ENCODE measurements at regions not wholly inside any gene's neighbourhood (a gene's known extent, or its start where the extent isn't known, plus 50 kb on each side); places are given as distances from the start of the nearest gene placed in this dataset.
A peak's percentile ranks its signal among the peaks of the same experiment; 100 is the strongest.

GRCh38 chr7:67762516-67762915 lies 765.9 kb downstream of the TYW1 start:
- Histone ChIP-seq H3K4me1 (replicated peaks in 1 of 2) (peaks cover 21 to 28% of the 10 kb centered on the region in 2 donors), H3K4me3 (no peak overlapping the region), H3K27ac (no peak overlapping the region)
- no peak for ATAC-seq (replicated peaks in 6 of 8)
- in situ Hi-C loops (cut with MboI; ENCODE audit: low pct_unique_long_range_greater_than_20kb in 2 of 9, low sequenced_read_pairs in 9 of 9, unreplicated experiment in 9 of 9): no loop called here
- WGBS, 10 experiments: 0 to 100% (median 87%) methylated on average over 2 to 4 of the region's 4 CpGs; no CpG with 5 or more reads in 1 of the 10 experiments

GRCh38 chr7:67764289-67764688 lies 767.7 kb downstream of the TYW1 start:
- 0 to 11% (median 4%) methylated on average over 1 to 4 of the region's 4 CpGs; no CpG with 5 or more reads in 2 of the 10 experiments for WGBS, 10 experiments
- Histone ChIP-seq H3K4me1 (replicated peaks in 1 of 2) (peaks cover 11 to 20% of the 10 kb centered on the region in 2 donors), H3K27ac (peak overlapping the region in 1 of 2 donors; percentile 45), H3K4me3 (no peak overlapping the region)
- peak in 4 of 8 experiments; percentile 36 to 70 (median 54) for ATAC-seq (replicated peaks in 6 of 8)
- in situ Hi-C loops (cut with MboI; ENCODE audit: low pct_unique_long_range_greater_than_20kb in 2 of 9, low sequenced_read_pairs in 9 of 9, unreplicated experiment in 9 of 9): no loop called here

DNA sequence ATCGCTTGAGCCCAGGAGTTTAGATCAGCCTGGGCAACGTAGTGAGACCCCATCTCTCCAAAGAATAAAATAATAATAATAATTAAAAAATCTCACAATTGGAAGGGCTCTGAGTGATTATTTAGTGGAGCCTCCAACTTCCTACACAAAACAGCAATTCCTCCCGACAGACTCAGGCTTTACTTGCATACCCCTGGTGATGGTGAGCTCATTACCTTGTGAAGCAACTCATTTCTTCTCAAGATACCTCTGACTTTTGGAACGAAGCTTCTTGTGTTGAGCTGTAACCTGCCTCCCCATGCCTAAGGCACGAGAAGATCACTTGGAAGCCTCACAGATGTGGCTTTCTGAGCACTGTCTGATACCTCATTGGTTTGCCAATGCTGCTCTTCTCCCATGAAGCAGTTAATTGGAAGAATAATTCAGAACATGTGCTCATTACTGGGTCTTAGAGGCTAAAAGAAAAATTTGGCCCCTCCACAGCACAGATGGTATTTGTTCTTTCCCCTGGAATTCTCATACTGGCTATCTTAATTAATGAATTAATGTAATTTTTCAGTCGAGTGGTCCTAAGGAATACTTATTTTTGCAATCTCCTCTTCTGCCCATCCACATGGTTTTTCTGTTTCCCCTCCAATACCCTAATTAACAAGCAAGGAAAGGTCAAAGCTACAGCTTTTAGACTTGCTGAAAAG lies 769.0 kb downstream of the TYW1 start:
- Histone ChIP-seq H3K4me1 (replicated peaks in 1 of 2) (peaks cover 11 to 20% of the 10 kb centered on the region in 2 donors), H3K4me3 (no peak overlapping the region), H3K27ac (no peak overlapping the region)
- in situ Hi-C loops (cut with MboI; ENCODE audit: low pct_unique_long_range_greater_than_20kb in 2 of 9, low sequenced_read_pairs in 9 of 9, unreplicated experiment in 9 of 9): no loop called here
- ATAC-seq (replicated peaks in 6 of 8): no peak
- WGBS, 10 experiments: 17 to 100% (median 79%) methylated on average over 1 to 5 of the region's 6 CpGs; no CpG with 5 or more reads in 2 of the 10 experiments

DNA sequence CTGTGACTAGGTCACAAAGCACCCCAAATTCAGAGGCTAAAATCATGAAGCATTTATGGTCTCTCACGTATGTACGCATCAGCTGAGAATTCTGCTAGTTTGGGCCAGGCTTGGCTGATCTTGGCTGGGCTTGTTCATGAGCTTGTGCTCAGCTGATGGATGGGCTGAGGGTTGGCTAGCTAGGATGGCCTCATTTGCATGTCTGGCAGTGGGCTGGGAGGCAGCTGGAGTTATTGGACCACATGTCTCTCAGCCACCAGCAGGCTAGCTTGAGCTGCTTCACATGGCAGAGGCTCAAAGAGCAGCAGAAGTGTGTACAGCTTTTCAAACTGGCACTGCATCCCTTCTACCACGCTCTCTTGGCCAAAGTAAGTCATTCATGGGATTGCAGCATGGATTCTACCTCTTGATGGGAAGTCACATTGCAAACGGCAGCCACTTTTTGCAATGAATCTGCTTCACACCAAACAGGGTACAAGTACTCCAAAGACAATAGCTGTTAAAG lies 770.3 kb downstream of the TYW1 start:
- 29 to 100% (median 94%) methylated on average over 1 to 3 of the region's 4 CpGs; no CpG with 5 or more reads in 2 of the 10 experiments for WGBS, 10 experiments
- Histone ChIP-seq H3K4me3 (no peak overlapping the region), H3K4me1 (replicated peaks in 1 of 2) (peaks cover 14 to 26% of the 10 kb centered on the region in 2 donors), H3K27ac (no peak overlapping the region)
- peak in 1 of 8 experiments; percentile 76 for ATAC-seq (replicated peaks in 6 of 8)
- in situ Hi-C loops (cut with MboI; ENCODE audit: low pct_unique_long_range_greater_than_20kb in 2 of 9, low sequenced_read_pairs in 9 of 9, unreplicated experiment in 9 of 9): no loop called here

DNA sequence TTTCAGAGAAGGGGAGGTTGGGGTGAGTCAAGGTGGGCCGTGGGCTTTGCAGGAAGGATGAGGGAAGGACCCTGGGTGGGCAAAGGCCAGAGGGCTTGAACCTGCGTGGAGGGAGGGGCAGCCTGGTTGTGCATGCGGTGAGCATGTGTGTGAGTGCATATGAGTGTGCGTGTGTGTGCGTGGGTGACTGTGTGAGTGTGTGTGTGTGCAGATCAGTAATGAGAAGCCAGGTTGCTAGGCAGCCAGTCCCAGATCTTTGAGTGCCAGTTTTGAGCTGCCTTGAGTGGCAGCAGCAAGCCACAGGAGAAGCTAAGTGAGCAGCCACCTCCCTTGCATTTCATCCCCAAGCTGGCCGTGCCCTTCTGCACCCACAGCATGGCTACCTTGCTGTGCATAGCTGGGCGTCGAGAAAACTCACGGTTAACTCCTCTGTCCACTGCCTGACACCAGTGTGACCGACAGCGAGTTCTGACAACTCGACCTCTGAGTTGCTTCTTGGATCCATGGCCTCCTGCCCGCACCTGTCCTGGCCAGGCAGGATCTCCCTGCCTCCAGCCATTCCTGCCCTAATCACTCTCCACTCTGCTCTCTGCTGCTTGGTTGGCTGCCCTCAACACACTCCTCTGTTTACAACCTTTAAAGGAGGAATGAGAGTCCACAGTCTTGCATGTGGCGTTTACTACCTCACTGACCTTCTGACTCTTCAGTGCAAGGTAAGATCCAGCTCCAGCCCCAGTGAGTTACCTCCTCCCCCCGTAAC lies 775.4 kb downstream of the TYW1 start:
- Histone ChIP-seq H3K4me3 (no peak overlapping the region), H3K27ac (no peak overlapping the region), H3K4me1 (replicated peaks in 1 of 2) (peaks cover 3 to 8% of the 10 kb centered on the region in 2 donors)
- in situ Hi-C loops (cut with MboI; ENCODE audit: low pct_unique_long_range_greater_than_20kb in 2 of 9, low sequenced_read_pairs in 9 of 9, unreplicated experiment in 9 of 9): no loop called here
- 28 to 95% (median 71%) methylated on average over 1 to 11 of the region's 15 CpGs; no CpG with 5 or more reads in 1 of the 10 experiments for WGBS, 10 experiments
- peak in 2 of 8 experiments; percentile 21 to 33 for ATAC-seq (replicated peaks in 6 of 8)

DNA sequence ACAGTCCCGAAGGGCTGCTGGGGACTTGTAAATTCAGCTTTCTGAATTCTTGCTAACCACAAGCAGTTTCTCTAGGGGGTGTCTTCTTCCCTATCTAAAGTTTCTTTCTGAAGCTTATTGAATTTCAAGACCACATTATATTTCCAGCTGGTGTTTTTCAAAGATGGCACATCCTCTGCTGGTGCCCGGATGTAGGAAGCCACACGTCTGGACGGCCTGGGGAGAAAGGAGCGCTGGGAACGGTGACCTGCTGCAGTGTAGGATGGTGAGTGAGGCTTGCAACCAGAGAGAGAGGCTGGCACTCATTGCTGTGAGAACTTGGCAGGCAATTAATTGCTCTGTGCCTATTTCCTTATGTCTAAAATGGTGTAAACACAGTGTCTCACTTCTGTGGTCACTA lies 776.4 kb downstream of the TYW1 start:
- Histone ChIP-seq H3K27ac (no peak overlapping the region), H3K4me1 (replicated peaks in 1 of 2) (peaks cover 3 to 7% of the 10 kb centered on the region in 2 donors), H3K4me3 (no peak overlapping the region)
- in situ Hi-C loops (cut with MboI; ENCODE audit: low pct_unique_long_range_greater_than_20kb in 2 of 9, low sequenced_read_pairs in 9 of 9, unreplicated experiment in 9 of 9): no loop called here
- no peak for ATAC-seq (replicated peaks in 6 of 8)
- 10 to 73% (median 57%) methylated on average over 1 to 6 of the region's 6 CpGs; no CpG with 5 or more reads in 5 of the 10 experiments for WGBS, 10 experiments

DNA sequence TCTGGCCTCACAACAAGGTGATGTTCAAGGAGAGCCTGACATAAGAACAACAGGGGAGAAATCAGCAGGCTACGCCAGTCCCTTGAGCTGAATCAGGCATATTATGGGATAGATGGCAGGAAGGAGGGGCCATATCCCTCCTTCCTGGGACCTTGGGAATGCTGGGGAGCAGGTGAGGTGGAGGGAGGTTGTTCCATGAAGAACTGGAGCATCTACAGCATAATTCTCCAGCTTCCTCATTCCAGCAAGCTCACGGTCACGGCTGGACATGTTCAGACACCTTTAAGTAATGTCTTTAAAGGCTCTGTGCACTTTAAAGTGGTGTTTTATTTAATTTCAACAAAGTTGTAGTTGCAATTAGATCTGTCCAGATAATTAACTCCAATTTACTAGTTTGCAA lies 780.5 kb downstream of the TYW1 start:
- in situ Hi-C loops (cut with MboI; ENCODE audit: low pct_unique_long_range_greater_than_20kb in 2 of 9, low sequenced_read_pairs in 9 of 9, unreplicated experiment in 9 of 9): no loop called here
- no peak for ATAC-seq (replicated peaks in 6 of 8)
- H3K4me3 ChIP-seq: no peak overlapping the region
- no peaks in the 10 kb centered on the region for H3K4me1 ChIP-seq (replicated peaks in 1 of 2)
- 86 to 100% (median 90%) methylated on average over 1 to 3 of the region's 3 CpGs; no CpG with 5 or more reads in 6 of the 10 experiments for WGBS, 10 experiments
- H3K27ac ChIP-seq: no peak overlapping the region

GRCh38 chr7:67781841-67782240 lies 785.2 kb downstream of the TYW1 start:
- WGBS, 10 experiments: 33 to 100% (median 88%) methylated on average over 1 to 6 of the region's 7 CpGs; no CpG with 5 or more reads in 1 of the 10 experiments
- H3K4me1 ChIP-seq (replicated peaks in 1 of 2): no peaks in the 10 kb centered on the region
- no peak for ATAC-seq (replicated peaks in 6 of 8)
- H3K27ac ChIP-seq: no peak overlapping the region
- in situ Hi-C loops (cut with MboI; ENCODE audit: low pct_unique_long_range_greater_than_20kb in 2 of 9, low sequenced_read_pairs in 9 of 9, unreplicated experiment in 9 of 9): no loop called here
- no peak overlapping the region for H3K4me3 ChIP-seq

GRCh38 chr7:67786021-67786420 lies 789.4 kb downstream of the TYW1 start:
- Histone ChIP-seq H3K4me1 (replicated peaks in 1 of 2) (no peaks in the 10 kb centered on the region), H3K4me3 (no peak overlapping the region), H3K27ac (no peak overlapping the region)
- in situ Hi-C loops (cut with MboI; ENCODE audit: low pct_unique_long_range_greater_than_20kb in 2 of 9, low sequenced_read_pairs in 9 of 9, unreplicated experiment in 9 of 9): no loop called here
- no peak for ATAC-seq (replicated peaks in 6 of 8)
- WGBS, 10 experiments: 50 to 100% (median 74%) methylated on average over 1 to 6 of the region's 6 CpGs; no CpG with 5 or more reads in 4 of the 10 experiments

DNA sequence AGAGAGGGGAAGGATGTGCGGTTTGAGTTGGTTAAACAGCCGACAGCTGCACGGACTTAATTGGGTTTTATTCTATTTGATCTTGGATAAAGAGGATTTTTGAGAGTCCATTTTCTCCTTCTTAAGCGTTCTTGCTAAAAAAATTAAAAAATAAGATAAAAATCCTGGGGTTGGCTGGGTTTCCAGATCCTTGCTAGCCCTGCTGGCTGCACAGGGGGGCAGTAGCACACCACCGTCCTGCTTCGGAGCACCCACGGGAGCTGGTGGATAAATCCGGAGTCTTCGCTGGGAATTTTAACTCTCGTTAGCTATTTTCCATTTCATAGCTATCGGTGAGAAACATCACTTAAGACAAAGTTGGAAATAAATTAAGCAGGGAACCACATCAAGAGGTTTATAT lies 792.0 kb downstream of the TYW1 start:
- in situ Hi-C loops (cut with MboI; ENCODE audit: low pct_unique_long_range_greater_than_20kb in 2 of 9, low sequenced_read_pairs in 9 of 9, unreplicated experiment in 9 of 9): no loop called here
- no peak for ATAC-seq (replicated peaks in 6 of 8)
- no peak overlapping the region for H3K4me3 ChIP-seq
- WGBS, 10 experiments: 0 to 90% (median 73%) methylated on average over 1 to 11 of the region's 11 CpGs; no CpG with 5 or more reads in 1 of the 10 experiments
- no peak overlapping the region for H3K27ac ChIP-seq
- peaks cover 0 to 4% of the 10 kb centered on the region in 2 donors for H3K4me1 ChIP-seq (replicated peaks in 1 of 2)

- no peak for ATAC-seq (replicated peaks in 6 of 8)
- in situ Hi-C loops (cut with MboI; ENCODE audit: low pct_unique_long_range_greater_than_20kb in 2 of 9, low sequenced_read_pairs in 9 of 9, unreplicated experiment in 9 of 9): no loop called here
- H3K4me1 ChIP-seq (replicated peaks in 1 of 2): peaks cover 0 to 4% of the 10 kb centered on the region in 2 donors
- H3K4me3 ChIP-seq: no peak overlapping the region
- H3K27ac ChIP-seq: no peak overlapping the region
- WGBS, 10 experiments: 11 to 90% (median 70%) methylated on average over 1 to 3 of the region's 3 CpGs; no CpG with 5 or more reads in 2 of the 10 experiments
These were observed 795.3 kb downstream of the TYW1 start for GRCh38 chr7:67791918-67792317.

- H3K4me3 ChIP-seq: no peak overlapping the region
- ATAC-seq (replicated peaks in 6 of 8): no peak
- WGBS, 10 experiments: 0 to 100% (median 76%) methylated on average over 1 to 2 of the region's 2 CpGs; no CpG with 5 or more reads in 4 of the 10 experiments
- peaks cover 0 to 4% of the 10 kb centered on the region in 2 donors for H3K4me1 ChIP-seq (replicated peaks in 1 of 2)
- in situ Hi-C loops (cut with MboI; ENCODE audit: low pct_unique_long_range_greater_than_20kb in 2 of 9, low sequenced_read_pairs in 9 of 9, unreplicated experiment in 9 of 9): no loop called here
- H3K27ac ChIP-seq: no peak overlapping the region
These were observed 797.9 kb downstream of the TYW1 start for GRCh38 chr7:67794544-67794943.

DNA sequence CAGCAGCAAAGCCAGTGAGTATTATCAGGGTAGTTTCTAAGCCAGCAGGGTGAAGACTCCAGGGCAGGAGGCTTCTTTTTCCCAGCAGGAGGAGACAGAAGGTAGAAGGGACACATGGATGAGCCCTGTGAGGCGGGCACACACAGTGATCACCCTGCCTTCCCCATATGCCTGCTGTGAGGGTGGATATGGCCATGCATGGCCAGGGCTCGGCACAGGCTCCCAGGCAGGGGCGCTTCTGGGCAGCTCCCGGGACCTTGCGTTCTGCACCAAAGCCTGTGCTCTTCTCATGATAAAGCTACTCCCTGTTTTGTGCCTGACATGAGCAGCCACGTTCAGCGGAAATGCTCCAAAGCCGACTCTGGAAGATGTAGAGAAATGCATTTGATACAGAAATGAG lies 807.2 kb downstream of the TYW1 start:
- H3K4me3 ChIP-seq: no peak overlapping the region
- H3K27ac ChIP-seq: no peak overlapping the region
- in situ Hi-C loops (cut with MboI; ENCODE audit: low pct_unique_long_range_greater_than_20kb in 2 of 9, low sequenced_read_pairs in 9 of 9, unreplicated experiment in 9 of 9): no loop called here
- no peak for ATAC-seq (replicated peaks in 6 of 8)
- 43 to 100% (median 71%) methylated on average over 1 to 7 of the region's 8 CpGs; no CpG with 5 or more reads in 5 of the 10 experiments for WGBS, 10 experiments
- no peaks in the 10 kb centered on the region for H3K4me1 ChIP-seq (replicated peaks in 1 of 2)

Measured in motor neuron (in vitro differentiated cells).